ENCODE measurements at regions not wholly inside any gene's neighbourhood (a gene's known extent, or its start where the extent isn't known, plus 50 kb on each side); places are given as distances from the start of the nearest gene placed in this dataset.

GRCh38 chr14:84107835-84108343 is 1422.1 kb upstream of the FLRT2 start:
- DNase-seq (ENCODE audit: low read depth) = no peak

GRCh38 chr14:84108746-84109457 is 1421.0 kb upstream of the FLRT2 start:
- no peak for TF ChIP-seq CTCF (IDR thresholded peaks at IDR 0.05; ENCODE audit: insufficient read depth, low read depth, low read length, missing control alignments)
- no peak overlapping the region for H3K4me3 ChIP-seq (ENCODE audit: low read length)
- no peak for DNase-seq (ENCODE audit: low read depth)

More at GRCh38 chr14:84107835-84108343, 1422.1 kb upstream of the FLRT2 start:
- TF ChIP-seq CTCF (IDR thresholded peaks at IDR 0.05; ENCODE audit: insufficient read depth, low read depth, low read length, missing control alignments) = no peak
- no peak overlapping the region for H3K4me3 ChIP-seq (ENCODE audit: low read length)

- TF ChIP-seq CTCF (IDR thresholded peaks at IDR 0.05; ENCODE audit: insufficient read depth, low read depth, low read length, missing control alignments) = no peak
- DNase-seq (ENCODE audit: low read depth) = no peak
- no peak overlapping the region for H3K4me3 ChIP-seq (ENCODE audit: low read length)
Observed at GRCh38 chr14:84112589-84112988, 1417.4 kb upstream of the FLRT2 start.

- no peak for DNase-seq (ENCODE audit: low read depth)
- no peak for TF ChIP-seq CTCF (IDR thresholded peaks at IDR 0.05; ENCODE audit: insufficient read depth, low read depth, low read length, missing control alignments)
- H3K4me3 ChIP-seq (ENCODE audit: low read length) = no peak overlapping the region
Observed at GRCh38 chr14:84125676-84126075, 1404.3 kb upstream of the FLRT2 start.

GRCh38 chr14:84127495-84127894 is 1402.4 kb upstream of the FLRT2 start:
- no peak for TF ChIP-seq CTCF (IDR thresholded peaks at IDR 0.05; ENCODE audit: insufficient read depth, low read depth, low read length, missing control alignments)
- no peak overlapping the region for H3K4me3 ChIP-seq (ENCODE audit: low read length)
- DNase-seq (ENCODE audit: low read depth) = no peak

- H3K4me3 ChIP-seq (ENCODE audit: low read length) = no peak overlapping the region
- DNase-seq (ENCODE audit: low read depth) = no peak
- TF ChIP-seq CTCF (IDR thresholded peaks at IDR 0.05; ENCODE audit: insufficient read depth, low read depth, low read length, missing control alignments) = no peak
Observed at GRCh38 chr14:84128050-84128449, 1401.9 kb upstream of the FLRT2 start.

- TF ChIP-seq CTCF (IDR thresholded peaks at IDR 0.05; ENCODE audit: insufficient read depth, low read depth, low read length, missing control alignments) = no peak
- no peak for DNase-seq (ENCODE audit: low read depth)
- no peak overlapping the region for H3K4me3 ChIP-seq (ENCODE audit: low read length)
Observed at GRCh38 chr14:84129007-84129406, 1400.9 kb upstream of the FLRT2 start.
